WTC11 (cell line): ENCODE measurements at regions not wholly inside any gene's neighbourhood (a gene's known extent, or its start where the extent isn't known, plus 50 kb on each side); places are given as distances from the start of the nearest gene placed in this dataset.
"Not testable (repeated sequence)": the region's sequence is repeated elsewhere in the genome, so short reads cannot be mapped to it uniquely, and the experiment has no call there.

Source experiments
- ATAC-seq: fragments of 200-7000 bp; cut with Tn5 transposase; 2 replicates; pipeline ENCODE4 v1.10.0; 2021; ENCODE audit warnings: mild to moderate bottlenecking, moderate library complexity
- CTCF ChIA-PET: fragments of 300-600 bp; sonication (Branson Sonifier 250); formaldehyde crosslinking; loops from one replicate; lab custom pipeline; 2021; ENCODE audit warnings: antibody characterized with exemption; lab: Charles Lee
- POLR2A ChIA-PET: fragments of 350-600 bp; sonication (Branson Sonifier 250); formaldehyde crosslinking; loops from one replicate; lab custom pipeline; 2021; ENCODE audit warnings: antibody characterized with exemption; lab: Charles Lee
- DNase-seq: peaks from one replicate; pipeline ENCODE4 v3.0.0; 2021; ENCODE audit warnings: low spot score
- H3K27ac Mint-ChIP-seq: 2 replicates; pipeline ENCODE4 v1.8.0; 2021; ENCODE audit warnings: mixed read lengths
- H3K27me3 Mint-ChIP-seq: 2 replicates; pipeline ENCODE4 v1.8.0; 2021; ENCODE audit warnings: low read depth, mild to moderate bottlenecking, moderate library complexity, mixed read lengths
- H3K36me3 Mint-ChIP-seq: 2 replicates; pipeline ENCODE4 v1.8.0; 2021; ENCODE audit warnings: mixed read lengths
- H3K4me1 Mint-ChIP-seq: 2 replicates; pipeline ENCODE4 v1.8.0; 2022; ENCODE audit warnings: mixed read lengths
- H3K4me3 Mint-ChIP-seq: 2 replicates; pipeline ENCODE4 v1.8.0; 2021; ENCODE audit warnings: mild to moderate bottlenecking, moderate library complexity, mixed read lengths
- H3K9me3 Mint-ChIP-seq: 2 replicates; pipeline ENCODE4 v1.8.0; 2021; ENCODE audit warnings: mixed read lengths
- AFF4 ChIP-seq: sonication (generic); formaldehyde crosslinking; IDR thresholded peaks from 2 replicates; pipeline ENCODE4 v1.8.1; 2023; ENCODE audit warnings: mild to moderate bottlenecking, missing genetic modification reagents, borderline replicate concordance
- ERG ChIP-seq: fragments of 250-450 bp; sonication (Bioruptor Pico); IDR thresholded peaks from 2 replicates; pipeline ENCODE4 v1.8.0; 2021; ENCODE audit warnings: mild to moderate bottlenecking
- FOXP4 ChIP-seq: sonication (generic); formaldehyde crosslinking; IDR thresholded peaks from 2 replicates; pipeline ENCODE4 v1.8.0; 2022; ENCODE audit warnings: mild to moderate bottlenecking, missing genetic modification reagents
- HMGXB4 ChIP-seq: sonication (generic); formaldehyde crosslinking; IDR thresholded peaks from 2 replicates; pipeline ENCODE4 v1.8.1; 2023; ENCODE audit warnings: mild to moderate bottlenecking, moderate library complexity, missing genetic modification reagents
- JUN ChIP-seq: sonication (generic); formaldehyde crosslinking; IDR thresholded peaks from 2 replicates; pipeline ENCODE4 v1.8.0; 2023; ENCODE audit warnings: mild to moderate bottlenecking, missing genetic modification reagents
- KAT7 ChIP-seq: sonication (generic); formaldehyde crosslinking; IDR thresholded peaks from 2 replicates; pipeline ENCODE4 v1.8.1; 2023; ENCODE audit warnings: missing genetic modification reagents, mild to moderate bottlenecking, borderline replicate concordance
- USF2 ChIP-seq: sonication (generic); formaldehyde crosslinking; IDR thresholded peaks from 2 replicates; pipeline ENCODE4 v1.8.1; 2023; ENCODE audit warnings: mild to moderate bottlenecking, missing genetic modification reagents, moderate library complexity
- ZNF425 ChIP-seq: fragments of 250-450 bp; sonication (Bioruptor Pico); conservative IDR thresholded peaks from 2 replicates; pipeline ENCODE4 v1.9.0; 2021; ENCODE audit warnings: mild to moderate bottlenecking
- ZNF532 ChIP-seq: fragments of 250-450 bp; sonication (Bioruptor Pico); IDR thresholded peaks from 2 replicates; pipeline ENCODE4 v1.9.0; 2021; ENCODE audit warnings: mild to moderate bottlenecking, borderline replicate concordance
- ZNF671 ChIP-seq: fragments of 250-450 bp; sonication (Bioruptor Pico); IDR thresholded peaks from 2 replicates; pipeline ENCODE4 v1.8.0; 2021; ENCODE audit warnings: mild to moderate bottlenecking

- TF ChIP-seq ZNF532 (CRISPR knock-in tag) (no peak), ZNF425 (CRISPR knock-in tag) (no peak), HMGXB4 (CRISPR knock-in tag) (no peak)
Observed at GRCh38 chr1:118479351-118479750, 294.3 kb upstream of the SPAG17 start (continued).

GRCh38 chr1:118473825-118474224 lies 288.8 kb upstream of the SPAG17 start:
- CTCF ChIA-PET, result no interaction called here
- H3K27ac Mint-ChIP-seq, result no peak overlapping the region
- TF ChIP-seq AFF4 (CRISPR knock-in tag), result no peak
- TF ChIP-seq KAT7 (CRISPR knock-in tag), result no peak
- no peak for TF ChIP-seq ZNF671
- no peak for TF ChIP-seq JUN (CRISPR knock-in tag)
- no peak for TF ChIP-seq USF2 (CRISPR knock-in tag)
- TF ChIP-seq FOXP4 (CRISPR knock-in tag), result no peak
- TF ChIP-seq ERG (CRISPR knock-in tag), result no peak
- POLR2A ChIA-PET, result no interaction called here
- peaks cover 9% of the 10 kb centered on the region for H3K9me3 Mint-ChIP-seq
- no peak for ATAC-seq
- no peak for DNase-seq
- H3K36me3 Mint-ChIP-seq, result no peaks in the 10 kb centered on the region; the same call in 1 of the 2 replicates
- no peak overlapping the region for H3K4me3 Mint-ChIP-seq
- no peaks in the 10 kb centered on the region; the same call in 1 of the 2 replicates for H3K27me3 Mint-ChIP-seq
- peaks cover 10% of the 10 kb centered on the region for H3K4me1 Mint-ChIP-seq

- POLR2A ChIA-PET, H3K27me3 Mint-ChIP-seq, DNase-seq, H3K4me1 Mint-ChIP-seq, H3K27ac Mint-ChIP-seq, ATAC-seq, CTCF ChIA-PET, H3K4me3 Mint-ChIP-seq: not testable (repeated sequence)
- H3K9me3 Mint-ChIP-seq, result peaks cover 27% of the 10 kb centered on the region
- peaks cover 17% of the 10 kb centered on the region for H3K36me3 Mint-ChIP-seq
Observed at GRCh38 chr1:118464460-118464859, 279.4 kb upstream of the SPAG17 start.
